ENCODE measurements at regions not wholly inside any gene's neighbourhood (a gene's known extent, or its start where the extent isn't known, plus 50 kb on each side); places are given as distances from the start of the nearest gene placed in this dataset.

- Mint-ChIP-seq H3K27me3 (ENCODE audit: low read depth) (peaks cover 4% of the 10 kb centered on the region), H3K9me3 (no peaks in the 10 kb centered on the region), H3K4me1 (peaks cover 44% of the 10 kb centered on the region), H3K4me3 (no peak overlapping the region), H3K27ac (peak overlapping the region in 2 of 3 experiments; percentile 9 to 22), H3K36me3 (ENCODE audit: low read depth) (no peaks in the 10 kb centered on the region)
- no peak for TF ChIP-seq CTCF (IDR thresholded peaks at IDR 0.05; ENCODE audit: unreplicated experiment in 3 of 3)
These were observed 123.0 kb upstream of the PUDP start for GRCh38 chrX:7270933-7271332.

- no peak for TF ChIP-seq CTCF (IDR thresholded peaks at IDR 0.05; ENCODE audit: unreplicated experiment in 3 of 3)
- Mint-ChIP-seq H3K36me3 (ENCODE audit: low read depth) (no peaks in the 10 kb centered on the region), H3K9me3 (no peaks in the 10 kb centered on the region)
These were observed 122.0 kb upstream of the PUDP start for GRCh38 chrX:7269991-7270390.

GRCh38 chrX:7269589-7269988 lies 121.6 kb upstream of the PUDP start:
- TF ChIP-seq CTCF (IDR thresholded peaks at IDR 0.05; ENCODE audit: unreplicated experiment in 3 of 3): no peak
- no peaks in the 10 kb centered on the region for H3K36me3 Mint-ChIP-seq (ENCODE audit: low read depth)

More at GRCh38 chrX:7269991-7270390, 122.0 kb upstream of the PUDP start:
- Mint-ChIP-seq H3K4me3 (no peak overlapping the region), H3K4me1 (peaks cover 44% of the 10 kb centered on the region), H3K27me3 (ENCODE audit: low read depth) (peaks cover 4% of the 10 kb centered on the region), H3K27ac (peak overlapping the region; percentile 32 to 58 (median 40))

GRCh38 chrX:7266288-7266687 lies 118.3 kb upstream of the PUDP start:
- H3K27me3 Mint-ChIP-seq (ENCODE audit: low read depth): peaks cover 4% of the 10 kb centered on the region
- no peak for TF ChIP-seq CTCF (IDR thresholded peaks at IDR 0.05; ENCODE audit: unreplicated experiment in 3 of 3)
- no peak overlapping the region for H3K4me3 Mint-ChIP-seq
- H3K4me1 Mint-ChIP-seq: peaks cover 51% of the 10 kb centered on the region
- H3K27ac Mint-ChIP-seq: no peak overlapping the region
- no peaks in the 10 kb centered on the region for H3K9me3 Mint-ChIP-seq
- H3K36me3 Mint-ChIP-seq (ENCODE audit: low read depth): peaks cover 12% of the 10 kb centered on the region

More at GRCh38 chrX:7269589-7269988, 121.6 kb upstream of the PUDP start:
- Mint-ChIP-seq H3K27me3 (ENCODE audit: low read depth) (peaks cover 4% of the 10 kb centered on the region), H3K4me1 (peaks cover 44% of the 10 kb centered on the region), H3K4me3 (peak overlapping the region in 1 of 3 experiments; percentile 51), H3K9me3 (no peaks in the 10 kb centered on the region), H3K27ac (peak overlapping the region; percentile 32 to 58 (median 40))

GRCh38 chrX:7264399-7264798 lies 116.4 kb upstream of the PUDP start:
- Mint-ChIP-seq H3K36me3 (ENCODE audit: low read depth) (peaks cover 21% of the 10 kb centered on the region), H3K27ac (no peak overlapping the region), H3K4me3 (no peak overlapping the region), H3K27me3 (ENCODE audit: low read depth) (no peaks in the 10 kb centered on the region), H3K9me3 (no peaks in the 10 kb centered on the region), H3K4me1 (peaks cover 32% of the 10 kb centered on the region)
- TF ChIP-seq CTCF (IDR thresholded peaks at IDR 0.05; ENCODE audit: unreplicated experiment in 3 of 3): no peak

GRCh38 chrX:7263961-7264360 lies 116.0 kb upstream of the PUDP start:
- no peak overlapping the region for H3K27ac Mint-ChIP-seq
- no peak for TF ChIP-seq CTCF (IDR thresholded peaks at IDR 0.05; ENCODE audit: unreplicated experiment in 3 of 3)
- H3K36me3 Mint-ChIP-seq (ENCODE audit: low read depth): peaks cover 24% of the 10 kb centered on the region
- H3K9me3 Mint-ChIP-seq: no peaks in the 10 kb centered on the region
- no peak overlapping the region for H3K4me3 Mint-ChIP-seq
- H3K4me1 Mint-ChIP-seq: peaks cover 28% of the 10 kb centered on the region
- no peaks in the 10 kb centered on the region for H3K27me3 Mint-ChIP-seq (ENCODE audit: low read depth)

Measured in nephron (organoid).